ENCODE measurements at regions not wholly inside any gene's neighbourhood (a gene's known extent, or its start where the extent isn't known, plus 50 kb on each side); places are given as distances from the start of the nearest gene placed in this dataset.

GRCh38 chr15:53072077-53072476, 281.9 kb upstream of the ONECUT1 start:
- TF ChIP-seq, protein P1, sequence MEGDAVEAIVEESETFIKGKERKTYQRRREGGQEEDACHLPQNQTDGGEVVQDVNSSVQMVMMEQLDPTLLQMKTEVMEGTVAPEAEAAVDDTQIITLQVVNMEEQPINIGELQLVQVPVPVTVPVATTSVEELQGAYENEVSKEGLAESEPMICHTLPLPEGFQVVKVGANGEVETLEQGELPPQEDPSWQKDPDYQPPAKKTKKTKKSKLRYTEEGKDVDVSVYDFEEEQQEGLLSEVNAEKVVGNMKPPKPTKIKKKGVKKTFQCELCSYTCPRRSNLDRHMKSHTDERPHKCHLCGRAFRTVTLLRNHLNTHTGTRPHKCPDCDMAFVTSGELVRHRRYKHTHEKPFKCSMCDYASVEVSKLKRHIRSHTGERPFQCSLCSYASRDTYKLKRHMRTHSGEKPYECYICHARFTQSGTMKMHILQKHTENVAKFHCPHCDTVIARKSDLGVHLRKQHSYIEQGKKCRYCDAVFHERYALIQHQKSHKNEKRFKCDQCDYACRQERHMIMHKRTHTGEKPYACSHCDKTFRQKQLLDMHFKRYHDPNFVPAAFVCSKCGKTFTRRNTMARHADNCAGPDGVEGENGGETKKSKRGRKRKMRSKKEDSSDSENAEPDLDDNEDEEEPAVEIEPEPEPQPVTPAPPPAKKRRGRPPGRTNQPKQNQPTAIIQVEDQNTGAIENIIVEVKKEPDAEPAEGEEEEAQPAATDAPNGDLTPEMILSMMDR (IDR thresholded peaks at IDR 0.05): no peak
- TF ChIP-seq POLR2A (IDR thresholded peaks at IDR 0.05): no peak
